HG03520 (cell line): ENCODE measurements at regions not wholly inside any gene's neighbourhood (a gene's known extent, or its start where the extent isn't known, plus 50 kb on each side); places are given as distances from the start of the nearest gene placed in this dataset.
"Not testable (repeated sequence)": the region's sequence is repeated elsewhere in the genome, so short reads cannot be mapped to it uniquely, and the experiment has no call there.

Source experiments
- ATAC-seq: cut with Tn5 transposase; IDR thresholded peaks from one replicate; pipeline ENCODE4 v1.9.1; 2021; ENCODE audit warnings: mild to moderate bottlenecking, moderate library complexity; ENCODE audit not compliant: unreplicated experiment

GRCh38 chr2:91422102-91422501 lies 2730.6 kb downstream of the RPIA start:
- ATAC-seq = not testable (repeated sequence)

DNA sequence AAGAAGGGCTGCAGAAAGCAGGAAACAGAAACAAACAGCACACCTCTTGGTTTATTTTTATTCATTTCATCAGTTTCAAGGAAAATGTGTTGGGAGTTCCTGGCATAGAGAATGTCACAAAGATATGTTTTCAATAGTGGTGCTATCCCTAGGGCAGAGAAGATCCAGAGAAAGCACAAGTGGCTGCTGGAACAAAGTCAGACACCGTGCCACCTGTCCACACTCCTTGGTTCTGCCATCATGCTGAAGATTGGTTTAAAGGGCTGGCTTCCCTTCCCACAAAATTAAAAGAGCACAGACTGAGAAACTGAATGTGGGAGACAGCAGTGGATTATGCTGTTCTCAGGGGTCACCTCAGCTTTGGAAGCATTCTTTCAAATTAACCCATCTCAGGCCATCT lies 2735.7 kb downstream of the RPIA start:
- ATAC-seq = not testable (repeated sequence)

DNA sequence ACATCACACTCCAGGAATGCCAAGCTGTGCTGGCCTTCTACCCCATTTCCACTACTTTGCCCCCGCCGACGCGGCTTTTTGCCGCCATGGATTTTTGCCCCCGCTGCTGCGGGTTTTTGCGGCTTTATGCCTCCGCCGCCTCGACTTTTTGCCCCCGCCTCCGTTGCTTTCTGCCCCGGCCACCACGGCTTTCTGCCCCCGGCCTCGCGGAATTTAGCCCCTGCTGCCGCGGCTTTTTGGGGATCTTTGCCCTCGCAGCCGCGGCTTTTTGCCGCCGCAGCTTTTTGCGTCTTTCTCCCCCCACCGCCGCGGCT lies 2750.4 kb downstream of the RPIA start:
- ATAC-seq = not testable (repeated sequence)

GRCh38 chr2:91442246-91442905 lies 2750.9 kb downstream of the RPIA start:
- no peak for ATAC-seq

GRCh38 chr2:91442906-91443729 lies 2751.6 kb downstream of the RPIA start:
- not testable (repeated sequence) for ATAC-seq

DNA sequence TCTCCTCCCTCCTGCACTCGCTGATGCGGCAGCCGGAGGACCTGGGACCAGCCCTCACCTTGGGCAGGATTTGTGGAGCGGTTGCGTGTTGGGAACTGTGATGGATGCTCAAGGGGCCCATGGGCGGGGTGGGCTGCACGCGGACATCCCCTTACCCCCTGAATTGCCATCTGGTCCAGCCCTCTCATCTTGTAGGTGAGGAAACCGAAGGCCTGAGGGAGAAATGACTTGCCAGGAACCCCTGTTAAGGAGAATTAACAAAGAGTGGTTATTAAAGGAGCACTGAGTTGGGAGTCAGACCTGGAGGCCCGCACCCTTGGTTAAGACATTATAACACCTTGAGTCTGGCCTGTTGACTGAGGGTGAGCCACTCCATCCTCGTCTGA lies 2752.2 kb downstream of the RPIA start:
- ATAC-seq = not testable (repeated sequence)

DNA sequence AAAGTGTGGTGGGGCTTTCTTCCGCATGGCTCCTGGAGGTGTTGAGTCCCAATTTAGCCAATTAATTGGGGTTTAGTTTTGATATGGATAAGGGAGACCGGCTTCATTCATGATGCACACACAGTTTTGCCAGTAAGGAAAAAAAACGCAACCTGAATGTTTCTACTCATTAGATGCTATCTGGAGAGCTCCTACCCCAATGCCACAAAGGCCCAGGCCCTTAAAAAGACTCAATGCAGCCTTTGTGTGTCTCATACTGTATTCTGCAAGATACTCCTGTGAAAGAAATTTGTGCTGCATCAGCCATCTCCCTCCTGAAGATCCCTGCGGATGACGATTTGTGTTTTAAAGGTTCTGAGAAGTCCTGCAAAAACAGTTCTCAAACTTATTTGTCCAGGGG lies 2754.2 kb downstream of the RPIA start:
- ATAC-seq = not testable (repeated sequence)

GRCh38 chr2:91446489-91446888 lies 2755.0 kb downstream of the RPIA start:
- ATAC-seq = not testable (repeated sequence)

GRCh38 chr2:91446915-91447314 lies 2755.4 kb downstream of the RPIA start:
- not testable (repeated sequence) for ATAC-seq

- not testable (repeated sequence) for ATAC-seq
Measured at GRCh38 chr2:91447508-91447907, 2756.0 kb downstream of the RPIA start.

- not testable (repeated sequence) for ATAC-seq
Measured at GRCh38 chr2:91462292-91462691, 2770.8 kb downstream of the RPIA start.

- ATAC-seq = not testable (repeated sequence)
Measured at GRCh38 chr2:91463007-91463406, 2771.5 kb downstream of the RPIA start.

GRCh38 chr2:91466780-91467363 lies 2775.4 kb downstream of the RPIA start:
- not testable (repeated sequence) for ATAC-seq

GRCh38 chr2:91476244-91476935 lies 2784.9 kb downstream of the RPIA start:
- not testable (repeated sequence) for ATAC-seq

DNA sequence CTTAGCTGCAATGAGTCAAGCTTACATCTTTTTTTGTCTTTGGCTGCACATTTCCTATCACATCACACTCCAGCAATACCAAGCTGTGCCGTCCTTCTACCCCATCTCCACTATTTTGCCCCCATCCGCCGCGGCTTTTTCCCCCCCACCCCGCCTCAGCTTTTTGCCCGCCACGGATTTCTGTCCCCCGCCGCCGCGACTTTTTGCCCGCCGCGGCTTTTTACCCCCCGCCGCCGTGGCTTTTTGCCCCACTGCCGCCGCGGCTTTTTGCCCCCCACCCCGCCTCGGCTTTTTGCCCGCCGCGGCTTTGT lies 2785.4 kb downstream of the RPIA start:
- not testable (repeated sequence) for ATAC-seq

DNA sequence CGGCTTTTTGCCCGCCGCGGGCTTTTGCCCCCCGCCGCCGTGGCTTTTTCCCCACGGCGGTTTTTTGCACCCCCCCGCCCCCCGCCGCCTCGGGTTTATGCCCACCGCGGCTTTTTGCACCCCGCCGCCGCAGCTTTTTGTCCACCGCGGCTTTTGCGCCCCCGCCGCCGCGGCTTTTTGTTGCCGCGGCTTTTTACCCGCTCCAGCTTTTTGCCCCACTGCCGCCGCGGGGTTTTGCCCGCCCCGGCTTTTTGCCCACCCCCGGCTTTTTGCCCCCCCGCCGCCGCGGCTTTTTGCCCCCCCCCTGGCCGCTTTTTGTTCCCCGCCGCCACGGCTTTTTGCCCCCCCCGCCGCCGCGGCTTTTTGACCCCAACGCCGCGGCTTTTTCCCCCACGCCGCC lies 2785.8 kb downstream of the RPIA start:
- ATAC-seq = not testable (repeated sequence)

DNA sequence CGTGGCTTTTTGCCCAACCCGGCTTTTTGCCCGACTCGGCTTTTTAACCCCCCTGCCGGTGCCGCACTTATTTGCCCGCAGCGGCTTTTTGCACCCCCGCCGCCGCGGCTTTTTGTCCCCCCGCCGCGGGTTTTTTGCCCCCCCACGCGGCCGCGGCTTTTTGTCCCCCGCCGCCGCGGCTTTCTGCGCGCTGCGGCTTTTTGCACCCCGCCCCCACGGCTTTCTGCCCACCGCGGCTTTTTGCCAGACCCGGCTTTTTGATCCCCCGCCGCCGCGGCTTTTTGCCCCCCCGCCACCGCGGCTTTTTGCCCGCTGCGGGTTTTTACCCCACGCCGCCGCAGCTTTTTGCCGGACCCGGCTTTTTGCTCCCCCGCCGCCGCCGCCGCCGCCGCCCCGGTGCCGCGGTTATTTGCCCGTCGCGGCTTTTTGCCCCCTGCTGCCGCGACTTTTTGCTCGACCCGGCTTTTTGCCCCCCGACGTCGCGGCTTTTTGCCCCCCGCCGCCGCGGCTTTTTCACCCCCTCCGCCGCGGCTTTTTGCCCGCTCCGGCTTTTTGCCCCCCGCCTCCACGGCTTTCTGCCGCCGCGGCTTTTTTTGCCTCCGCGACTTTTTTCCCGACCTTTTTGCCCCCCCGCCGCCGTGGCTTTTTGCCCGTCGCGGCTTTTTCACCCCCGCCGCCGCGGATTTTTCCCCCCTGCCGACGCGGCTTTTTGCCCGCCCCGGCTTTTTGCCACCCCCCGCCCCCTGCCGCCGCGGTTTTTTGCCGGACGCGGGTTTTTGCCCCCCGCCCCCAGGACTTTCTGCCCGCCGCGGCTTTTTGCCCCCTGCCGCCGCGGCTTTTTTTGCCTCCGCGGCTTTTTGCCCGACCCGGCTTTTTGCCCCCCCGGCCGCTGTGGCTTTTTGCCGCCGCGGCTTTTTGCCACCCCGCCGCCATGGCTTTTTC lies 2786.5 kb downstream of the RPIA start:
- no peak for ATAC-seq

DNA sequence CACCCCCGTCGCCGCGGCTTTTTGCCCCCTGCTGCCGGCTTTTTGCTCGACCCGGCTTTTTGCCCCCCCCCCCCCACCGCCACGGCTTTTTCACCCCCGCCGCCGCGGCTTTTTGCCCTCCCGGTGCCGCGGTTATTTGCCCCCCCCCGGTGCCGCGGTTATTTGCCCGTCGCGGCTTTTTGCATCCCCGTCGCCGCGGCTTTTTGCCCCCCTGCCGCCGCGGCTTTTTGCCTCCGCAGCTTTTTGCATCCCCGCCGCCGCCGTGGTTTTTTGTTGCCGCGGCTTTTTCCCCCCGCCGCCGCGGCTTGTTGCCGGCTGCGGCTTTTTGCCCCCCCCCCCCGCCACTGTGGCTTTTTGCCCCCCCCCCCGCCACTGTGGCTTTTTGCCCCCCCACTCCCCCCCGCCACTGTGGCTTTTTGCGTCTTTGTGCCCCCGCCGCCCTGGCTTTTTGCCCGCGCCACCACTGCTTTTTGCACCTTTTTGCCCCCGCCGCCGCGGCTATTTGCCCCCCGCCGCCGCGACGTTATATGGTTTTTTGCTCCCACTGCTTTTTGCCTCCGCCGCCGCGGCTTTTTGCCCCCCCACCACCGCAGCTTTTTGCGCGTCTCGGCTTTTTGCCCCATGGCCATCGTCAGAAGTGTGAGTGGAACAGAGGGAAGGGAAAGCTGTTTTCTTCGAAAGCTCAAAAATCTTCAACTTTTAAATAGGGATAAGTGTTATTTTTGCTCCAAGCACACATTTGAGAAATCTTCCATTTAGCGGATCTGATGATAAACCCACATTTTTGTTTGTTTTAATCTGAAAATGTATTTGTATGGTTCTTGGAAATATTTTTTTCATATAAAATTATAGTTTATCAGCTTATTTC lies 2787.6 kb downstream of the RPIA start:
- not testable (repeated sequence) for ATAC-seq

GRCh38 chr2:91485226-91485625 lies 2793.8 kb downstream of the RPIA start:
- ATAC-seq = not testable (repeated sequence)
